ENCODE measurements at regions not wholly inside any gene's neighbourhood (a gene's known extent, or its start where the extent isn't known, plus 50 kb on each side); places are given as distances from the start of the nearest gene placed in this dataset.
A peak's percentile ranks its signal among the peaks of the same experiment; 100 is the strongest.

DNA sequence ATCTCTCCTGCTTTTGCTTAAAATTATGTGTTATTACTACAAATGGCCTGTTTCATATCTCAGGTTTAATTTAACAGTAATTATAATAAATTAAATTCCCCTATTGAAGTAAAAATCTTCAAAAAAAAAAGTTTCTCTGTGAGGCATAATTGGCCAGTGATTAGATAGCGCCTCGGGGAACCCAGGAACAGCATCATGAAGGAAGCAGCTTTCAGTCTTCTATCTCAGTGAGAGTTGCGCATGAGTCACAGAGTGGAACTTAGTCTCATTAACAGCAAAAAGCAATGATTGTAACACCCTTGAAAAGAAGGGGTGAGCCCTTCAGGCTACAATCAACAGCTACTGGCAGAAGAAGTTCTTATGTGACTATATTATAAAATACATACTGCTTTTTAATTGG, 506.2 kb upstream of the ZWINT start:
- DNase-seq (ENCODE audit: low spot score): no peak

- no peak for DNase-seq (ENCODE audit: low spot score)
Observed at GRCh38 chr10:56856569-56856968, 495.5 kb upstream of the ZWINT start.

DNA sequence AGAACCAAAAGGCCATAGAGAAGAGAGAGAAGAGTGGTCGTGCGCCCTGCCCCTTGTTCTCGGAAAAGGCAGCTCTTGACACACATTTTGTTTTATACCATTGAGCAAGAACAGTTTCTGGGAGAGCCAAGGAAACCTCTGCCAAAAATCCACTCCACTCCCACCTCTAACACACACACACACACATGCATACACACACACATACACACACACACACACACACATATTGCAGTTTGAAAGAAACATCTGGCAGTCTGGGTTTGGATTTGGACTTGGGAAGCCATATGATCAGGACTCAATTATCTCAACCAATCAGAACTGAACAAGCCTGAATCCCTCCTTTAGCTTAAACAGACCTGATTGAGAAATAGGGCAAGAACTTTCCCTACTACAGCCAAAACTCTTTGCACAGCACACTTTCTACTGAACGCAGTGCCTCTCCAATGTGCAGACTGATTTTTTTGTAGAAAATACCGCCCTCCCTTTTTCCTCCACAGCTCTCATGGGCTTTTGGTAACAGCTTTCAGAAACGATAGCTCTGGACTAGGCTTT, 484.0 kb upstream of the ZWINT start:
- no peak for DNase-seq (ENCODE audit: low spot score)

DNA sequence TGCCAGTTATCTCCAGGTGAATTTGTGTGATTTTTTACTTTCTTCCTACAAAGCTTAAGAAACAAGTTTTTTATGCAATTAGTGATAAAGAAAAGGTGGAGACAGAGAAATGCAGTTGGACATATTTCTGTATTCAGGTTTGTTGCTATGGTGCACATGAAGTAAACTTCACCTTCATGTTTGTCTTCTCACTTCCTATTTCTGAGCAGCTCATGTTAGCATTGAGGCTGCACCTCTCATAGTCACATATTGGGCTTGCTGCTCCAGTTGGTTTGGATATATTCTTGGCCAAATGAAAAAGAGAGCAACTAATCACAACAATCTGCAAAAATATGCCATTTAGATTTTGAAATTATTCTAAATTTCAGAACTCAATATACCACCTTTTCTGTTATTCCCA, 475.6 kb upstream of the ZWINT start:
- no peak for DNase-seq (ENCODE audit: low spot score)

DNA sequence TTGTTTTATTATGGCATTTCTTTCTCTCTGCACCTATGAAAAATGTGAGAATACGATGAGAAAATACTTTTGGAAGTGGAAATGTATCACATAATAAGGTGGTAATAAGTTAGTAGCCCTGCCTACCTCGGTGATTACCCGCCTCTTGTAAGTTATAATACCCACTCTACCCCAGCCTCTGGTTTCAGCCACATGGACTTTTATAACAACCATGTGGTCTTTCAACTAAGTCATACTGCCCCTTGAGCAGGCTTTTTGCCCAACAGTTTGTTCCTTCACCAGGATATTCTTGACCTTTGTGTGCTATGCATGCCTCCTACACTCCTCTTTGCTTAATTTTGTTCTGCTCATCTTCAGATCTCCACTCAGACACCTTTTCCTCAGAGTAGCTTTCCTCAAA, 470.6 kb upstream of the ZWINT start:
- no peak for DNase-seq (ENCODE audit: low spot score)

GRCh38 chr10:56823849-56824248, 462.8 kb upstream of the ZWINT start:
- DNase-seq (ENCODE audit: low spot score): peak; percentile 5

DNA sequence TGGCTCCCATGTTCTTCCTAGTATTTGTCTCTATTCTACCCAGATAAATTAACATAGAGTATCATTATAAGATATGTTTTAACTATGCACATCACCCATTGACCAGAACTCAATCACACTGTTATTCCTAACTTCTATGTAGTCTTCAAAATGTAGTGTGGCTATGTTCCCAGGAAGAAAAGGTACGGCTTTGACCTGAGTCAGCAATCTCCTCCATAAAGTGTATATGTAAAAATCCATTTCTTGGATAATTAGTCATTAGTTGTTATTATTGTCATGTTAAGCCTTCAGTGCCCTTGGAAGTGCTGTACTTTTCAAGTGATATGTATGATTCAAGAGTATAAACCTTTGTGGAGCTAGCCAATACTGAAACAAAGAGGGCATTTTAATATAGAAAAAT, 444.0 kb upstream of the ZWINT start:
- DNase-seq (ENCODE audit: low spot score): no peak

DNA sequence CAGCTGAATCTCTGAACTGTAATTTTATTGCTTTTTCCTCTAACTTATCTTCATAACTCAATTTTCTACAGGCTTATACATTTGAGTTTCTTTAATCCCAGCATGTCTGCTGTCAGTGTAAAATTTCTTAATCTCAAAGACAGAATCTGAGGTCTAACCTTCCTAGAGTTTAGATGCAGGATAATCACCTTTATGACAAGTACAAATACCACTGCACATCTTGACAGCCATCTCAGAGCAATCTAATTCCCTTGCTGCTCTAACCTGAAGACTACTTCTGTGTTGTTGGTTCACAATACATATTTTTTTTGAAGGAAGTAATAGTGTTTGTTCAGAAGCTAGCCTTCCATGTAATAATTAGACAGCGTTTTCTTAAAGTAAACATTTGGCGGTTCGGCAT, 424.2 kb upstream of the ZWINT start:
- DNase-seq (ENCODE audit: low spot score): no peak

GRCh38 chr10:56782503-56782902, 421.4 kb upstream of the ZWINT start:
- DNase-seq (ENCODE audit: low spot score): no peak

- no peak for DNase-seq (ENCODE audit: low spot score)
Observed at GRCh38 chr10:56771343-56771742, 410.3 kb upstream of the ZWINT start.

DNA sequence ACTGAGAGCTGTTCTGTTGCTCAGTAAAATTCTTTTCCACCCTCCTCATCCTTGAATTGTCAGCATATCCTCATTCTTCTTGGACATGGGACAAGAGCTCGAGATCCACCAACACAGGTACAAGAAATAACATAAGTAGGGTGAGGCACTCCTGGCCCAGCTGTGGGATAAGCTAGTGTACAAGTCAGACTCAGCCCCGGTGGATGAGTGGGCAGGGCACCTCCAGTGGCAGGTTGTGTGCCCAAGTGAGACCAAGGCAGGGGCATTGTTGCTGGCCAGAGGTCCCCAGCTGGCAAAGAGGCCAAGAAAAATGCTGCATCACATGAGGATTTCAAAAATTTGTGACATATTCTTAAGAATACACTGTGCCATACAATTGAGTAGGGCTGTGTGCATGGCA, 402.0 kb upstream of the ZWINT start:
- no peak for DNase-seq (ENCODE audit: low spot score)

- DNase-seq (ENCODE audit: low spot score): no peak
Observed at GRCh38 chr10:56745490-56745889, 384.4 kb upstream of the ZWINT start.

GRCh38 chr10:56728349-56728748, 367.3 kb upstream of the ZWINT start:
- no peak for DNase-seq (ENCODE audit: low spot score)

- DNase-seq (ENCODE audit: low spot score): no peak
Observed at GRCh38 chr10:56722912-56723311, 361.9 kb upstream of the ZWINT start.

GRCh38 chr10:56715262-56715661, 354.2 kb upstream of the ZWINT start:
- no peak for DNase-seq (ENCODE audit: low spot score)

GRCh38 chr10:56698506-56698905, 337.4 kb upstream of the ZWINT start:
- no peak for DNase-seq (ENCODE audit: low spot score)

DNA sequence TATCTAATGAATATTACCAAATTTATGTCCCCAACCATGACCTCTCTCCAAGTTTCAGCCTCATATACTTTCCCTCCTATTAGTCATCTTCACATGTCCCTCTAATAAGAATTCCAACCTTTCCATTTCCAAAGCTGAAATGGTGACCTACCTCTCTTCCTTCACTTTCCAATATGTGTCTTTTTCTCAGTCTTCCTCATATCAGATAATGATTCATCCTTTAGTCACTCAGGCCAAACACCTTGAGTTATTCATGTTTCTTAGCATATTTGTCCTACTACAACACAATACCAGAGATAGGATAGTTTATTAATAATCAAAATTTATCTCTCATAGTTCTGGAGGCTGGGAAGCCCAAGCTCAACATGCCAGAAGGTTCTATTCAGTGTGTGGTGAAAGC, 318.5 kb upstream of the ZWINT start:
- no peak for DNase-seq (ENCODE audit: low spot score)

DNA sequence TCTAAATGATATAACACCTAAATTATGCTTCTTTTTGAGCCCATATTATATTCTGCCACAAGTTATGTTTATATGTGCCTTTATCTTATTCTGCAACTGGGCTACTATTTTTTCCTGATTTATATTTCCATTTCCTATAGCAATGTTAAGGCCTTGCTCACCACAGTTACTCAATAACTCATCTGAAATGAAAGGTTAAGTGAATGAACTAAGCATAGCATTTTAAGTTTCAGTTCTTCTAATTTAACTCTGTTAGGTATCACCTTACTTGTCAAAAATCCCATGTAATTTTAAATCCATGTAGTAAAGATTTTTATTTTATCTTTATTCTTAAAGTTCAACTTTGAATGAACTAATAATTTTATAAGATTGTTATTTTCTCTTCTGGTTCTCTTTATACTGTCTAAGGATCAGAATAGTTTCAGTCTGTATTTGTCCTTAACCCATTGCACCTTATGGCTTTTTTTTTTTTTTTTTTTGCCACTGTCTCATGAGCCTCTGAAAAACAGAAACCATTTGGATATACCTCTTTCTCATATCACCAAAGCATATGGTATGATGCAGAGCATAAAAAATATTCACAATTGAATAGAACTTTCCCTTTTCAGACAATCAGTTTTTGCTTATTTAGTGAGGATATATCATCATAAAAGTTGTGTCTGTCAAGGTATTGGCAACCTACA, 301.8 kb upstream of the ZWINT start:
- no peak for DNase-seq (ENCODE audit: low spot score)

- DNase-seq (ENCODE audit: low spot score): no peak
Observed at GRCh38 chr10:56653289-56653688, 292.2 kb upstream of the ZWINT start.

DNA sequence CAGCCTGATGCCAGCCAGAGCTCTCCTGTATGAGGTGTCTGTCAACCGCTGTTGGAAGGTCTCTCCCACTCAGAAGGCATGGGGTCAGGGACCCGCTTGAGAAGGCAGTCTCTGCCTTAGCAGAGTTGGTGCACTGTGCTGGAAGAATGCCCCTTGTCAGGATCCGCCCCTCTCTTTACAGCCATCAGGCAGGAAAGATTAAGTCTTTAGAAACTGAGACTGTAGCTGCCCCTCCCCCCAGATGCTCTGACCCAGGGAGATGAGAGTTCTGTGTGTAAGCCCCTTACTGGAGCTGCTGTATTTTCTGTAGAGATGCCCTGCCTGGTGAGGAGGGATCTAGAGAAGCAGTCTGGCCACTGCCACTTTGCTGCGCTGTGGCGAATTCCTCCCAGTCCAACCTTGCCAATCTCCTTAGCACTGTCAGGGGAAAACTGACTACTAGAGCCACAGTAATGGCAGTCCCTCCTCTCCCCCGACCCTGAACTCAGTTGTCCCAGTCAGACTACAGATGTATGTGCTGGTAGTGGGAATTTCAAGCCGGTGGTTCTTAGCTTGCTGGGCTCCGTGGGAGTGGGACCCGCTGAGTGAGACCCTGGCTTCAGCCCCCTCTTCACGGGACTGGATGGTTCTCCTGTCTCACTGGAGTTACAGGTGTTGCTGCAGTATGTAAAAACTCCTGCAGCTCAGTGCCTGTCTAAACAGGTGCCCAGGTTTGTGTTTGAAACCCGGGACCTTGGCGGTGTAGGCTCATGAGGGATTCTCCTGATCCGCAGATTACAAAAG, 285.5 kb upstream of the ZWINT start:
- no peak for DNase-seq (ENCODE audit: low spot score)

GRCh38 chr10:56633876-56634452, 272.9 kb upstream of the ZWINT start:
- no peak for DNase-seq (ENCODE audit: low spot score)

GRCh38 chr10:56632537-56632936, 271.5 kb upstream of the ZWINT start:
- DNase-seq (ENCODE audit: low spot score): no peak

GRCh38 chr10:56624082-56624481, 263.0 kb upstream of the ZWINT start:
- no peak for DNase-seq (ENCODE audit: low spot score)

Measured in H4 (cell line).